ENCODE measurements at regions not wholly inside any gene's neighbourhood (a gene's known extent, or its start where the extent isn't known, plus 50 kb on each side); places are given as distances from the start of the nearest gene placed in this dataset.

GRCh38 chr4:138918169-138918869 is 97.3 kb upstream of the NOCT start:
- Histone ChIP-seq H3K4me2 (ENCODE audit: insufficient read depth, low read length) (no peak overlapping the region), H3K9me3 (replicated peaks; ENCODE audit: control insufficient read depth, insufficient read depth, low read length) (no peaks in the 10 kb centered on the region), H3K27me3 (ENCODE audit: control insufficient read depth in 2 of 2, insufficient read depth in 2 of 2, low read length in 2 of 2) (no peaks in the 10 kb centered on the region), H3K27ac (ENCODE audit: insufficient read depth, low read depth, low read length) (no peak overlapping the region), H4K20me1 (replicated peaks; ENCODE audit: control insufficient read depth, extremely low read depth, insufficient read depth, low read length) (no peaks in the 10 kb centered on the region), H2AFZ (ENCODE audit: low read depth, low read length) (no peak overlapping the region), H3K4me3 (replicated peaks in 1 of 3; ENCODE audit: insufficient read depth in 1 of 3, low read depth in 1 of 3, low read length in 3 of 3) (no peak overlapping the region), H3K36me3 (ENCODE audit: control insufficient read depth in 2 of 2, extremely low read depth in 1 of 2, insufficient read depth in 2 of 2, low read length in 2 of 2) (no peaks in the 10 kb centered on the region), H3K9me1 (replicated peaks; ENCODE audit: control insufficient read depth, extremely low read depth, insufficient read depth, low read length) (no peaks in the 10 kb centered on the region), H3K79me2 (ENCODE audit: control insufficient read depth, insufficient read depth, low read length) (no peaks in the 10 kb centered on the region), H3K9ac (replicated peaks; ENCODE audit: extremely low read depth, insufficient read depth, low read length) (no peak overlapping the region), H3K4me1 (ENCODE audit: control insufficient read depth, extremely low read depth, insufficient read depth, low read length) (no peaks in the 10 kb centered on the region)
- DNase-seq (ENCODE audit: low read depth, low spot score) = no peak
- POLR2A ChIA-PET = no interaction called here
- CTCF ChIA-PET = interaction anchor here (2.8 kb wide), 1 partner anchor 47 kb away, joined by 26 read pairs; no protein-coding TSS in a partner anchor
- intact Hi-C loops (cut with micrococcal nuclease) = loop anchor here (2.0 to 10.0 kb wide), 3 partner anchors 396 to 884 kb away; no protein-coding TSS in a partner anchor
- dilution Hi-C loops (cut with MboI; ENCODE audit: extremely low pct_ligation_motif_present, low sequenced_read_pairs) = no loop called here
- FAIRE-seq = no peak
- TF ChIP-seq GATA2 (IDR thresholded peaks at IDR 0.05; ENCODE audit: insufficient read depth, insufficient read length, low read depth, low read length) = no peak
- no peak for TF ChIP-seq POLR2AphosphoS5 (IDR thresholded peaks at IDR 0.05; ENCODE audit: insufficient read depth, low read depth, low read length)
- no peak for TF ChIP-seq FOS (IDR thresholded peaks at IDR 0.05; ENCODE audit: borderline replicate concordance, insufficient read depth, low read length)
- no peak for TF ChIP-seq JUN (IDR thresholded peaks at IDR 0.05; ENCODE audit: borderline replicate concordance, insufficient read depth, insufficient read length, low read depth)
- no peak for TF ChIP-seq MYC (IDR thresholded peaks at IDR 0.05; ENCODE audit: low read depth, low read length)
- no peak for TF ChIP-seq MAX (IDR thresholded peaks at IDR 0.05; ENCODE audit: insufficient read depth, insufficient read length)
- BruUV-seq (replicated peaks) = no TSS peak

DNA sequence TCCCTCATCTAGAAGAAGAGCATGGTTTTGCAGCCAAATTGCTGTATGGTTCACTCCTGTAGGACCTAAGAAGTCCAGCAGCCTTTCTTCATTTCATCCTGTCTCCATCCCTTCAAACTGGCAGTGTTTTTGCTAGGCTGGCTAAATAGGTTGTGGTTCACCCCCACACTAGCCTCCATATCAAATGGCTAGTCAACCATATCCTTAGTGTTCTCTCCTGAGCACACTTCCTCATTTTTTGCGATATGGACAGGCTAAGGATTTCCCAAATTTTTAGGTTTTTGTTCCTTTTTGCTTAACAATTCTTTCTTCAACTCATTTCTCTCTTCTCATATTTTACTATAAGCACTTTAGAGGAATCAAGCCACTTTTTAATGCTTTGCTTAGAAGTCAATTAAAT is 98.8 kb upstream of the NOCT start:
- intact Hi-C loops (cut with micrococcal nuclease) = loop anchor here (5.0 to 10.0 kb wide), 2 partner anchors 394 to 882 kb away; no protein-coding TSS in a partner anchor
- no peaks in the 10 kb centered on the region for H3K4me1 ChIP-seq (ENCODE audit: control insufficient read depth, extremely low read depth, insufficient read depth, low read length)
- no peak overlapping the region for H3K4me2 ChIP-seq (ENCODE audit: insufficient read depth, low read length)
- H2AFZ ChIP-seq (ENCODE audit: low read depth, low read length) = no peak overlapping the region
- H3K36me3 ChIP-seq (ENCODE audit: control insufficient read depth in 2 of 2, extremely low read depth in 1 of 2, insufficient read depth in 2 of 2, low read length in 2 of 2) = no peaks in the 10 kb centered on the region
- H3K79me2 ChIP-seq (ENCODE audit: control insufficient read depth, insufficient read depth, low read length) = no peaks in the 10 kb centered on the region
- no peaks in the 10 kb centered on the region for H4K20me1 ChIP-seq (replicated peaks; ENCODE audit: control insufficient read depth, extremely low read depth, insufficient read depth, low read length)
- dilution Hi-C loops (cut with MboI; ENCODE audit: extremely low pct_ligation_motif_present, low sequenced_read_pairs) = no loop called here
- H3K9ac ChIP-seq (replicated peaks; ENCODE audit: extremely low read depth, insufficient read depth, low read length) = no peak overlapping the region
- H3K9me3 ChIP-seq (replicated peaks; ENCODE audit: control insufficient read depth, insufficient read depth, low read length) = no peaks in the 10 kb centered on the region
- CTCF ChIA-PET = interaction anchor here (0.6 to 2.8 kb wide), 6 partner anchors 21 to 340 kb away, joined by 3 to 17 read pairs (median 4); no protein-coding TSS in a partner anchor
- H3K4me3 ChIP-seq (replicated peaks in 1 of 3; ENCODE audit: insufficient read depth in 1 of 3, low read depth in 1 of 3, low read length in 3 of 3) = no peak overlapping the region
- no peak overlapping the region for H3K27ac ChIP-seq (ENCODE audit: insufficient read depth, low read depth, low read length)
- DNase-seq (ENCODE audit: low read depth, low spot score) (no peak), FAIRE-seq (no peak)
- BruUV-seq (replicated peaks) = no TSS peak
- no peaks in the 10 kb centered on the region for H3K27me3 ChIP-seq (ENCODE audit: control insufficient read depth in 2 of 2, insufficient read depth in 2 of 2, low read length in 2 of 2)
- TF ChIP-seq POLR2AphosphoS5 (IDR thresholded peaks at IDR 0.05; ENCODE audit: insufficient read depth, low read depth, low read length) = no peak
- TF ChIP-seq CTCF (IDR thresholded peaks at IDR 0.05; ENCODE audit: extremely low read depth in 1 of 2, insufficient read depth in 1 of 2, low read depth in 1 of 2, low read length in 2 of 2) = no peak
- TF ChIP-seq JUN (IDR thresholded peaks at IDR 0.05; ENCODE audit: borderline replicate concordance, insufficient read depth, insufficient read length, low read depth) = no peak
- no peak for TF ChIP-seq MAX (IDR thresholded peaks at IDR 0.05; ENCODE audit: insufficient read depth, insufficient read length)
- no peak for TF ChIP-seq EZH2 (IDR thresholded peaks at IDR 0.05; ENCODE audit: borderline replicate concordance, low read depth, low read length, severe bottlenecking)
- TF ChIP-seq GATA2 (IDR thresholded peaks at IDR 0.05; ENCODE audit: insufficient read depth, insufficient read length, low read depth, low read length) = no peak
- no peak for TF ChIP-seq POLR2A (IDR thresholded peaks at IDR 0.05; ENCODE audit: low read depth, low read length)
- no peak for TF ChIP-seq MYC (IDR thresholded peaks at IDR 0.05; ENCODE audit: low read depth, low read length)
- no peak for TF ChIP-seq FOS (IDR thresholded peaks at IDR 0.05; ENCODE audit: borderline replicate concordance, insufficient read depth, low read length)
- POLR2A ChIA-PET = no interaction called here
- H3K9me1 ChIP-seq (replicated peaks; ENCODE audit: control insufficient read depth, extremely low read depth, insufficient read depth, low read length) = no peaks in the 10 kb centered on the region
